ENCODE measurements at regions not wholly inside any gene's neighbourhood (a gene's known extent, or its start where the extent isn't known, plus 50 kb on each side); places are given as distances from the start of the nearest gene placed in this dataset.

- no peak for TF ChIP-seq EZH2 (IDR thresholded peaks at IDR 0.05)
- TF ChIP-seq POLR2AphosphoS5 (IDR thresholded peaks at IDR 0.05; ENCODE audit: borderline replicate concordance, low read depth, low read length) = no peak
Observed at GRCh38 chr10:78210548-78210947, 176.9 kb downstream of the RPS24 start.

All from SK-N-MC (cell line).